GM18498 (cell line): ENCODE measurements at regions not wholly inside any gene's neighbourhood (a gene's known extent, or its start where the extent isn't known, plus 50 kb on each side); places are given as distances from the start of the nearest gene placed in this dataset.
"Not testable (repeated sequence)": the region's sequence is repeated elsewhere in the genome, so short reads cannot be mapped to it uniquely, and the experiment has no call there.

Source experiments
- ATAC-seq: cut with Tn5 transposase; IDR thresholded peaks from one replicate; pipeline ENCODE4 v1.9.1; 2021; ENCODE audit warnings: mild to moderate bottlenecking, moderate library complexity; ENCODE audit not compliant: unreplicated experiment

DNA sequence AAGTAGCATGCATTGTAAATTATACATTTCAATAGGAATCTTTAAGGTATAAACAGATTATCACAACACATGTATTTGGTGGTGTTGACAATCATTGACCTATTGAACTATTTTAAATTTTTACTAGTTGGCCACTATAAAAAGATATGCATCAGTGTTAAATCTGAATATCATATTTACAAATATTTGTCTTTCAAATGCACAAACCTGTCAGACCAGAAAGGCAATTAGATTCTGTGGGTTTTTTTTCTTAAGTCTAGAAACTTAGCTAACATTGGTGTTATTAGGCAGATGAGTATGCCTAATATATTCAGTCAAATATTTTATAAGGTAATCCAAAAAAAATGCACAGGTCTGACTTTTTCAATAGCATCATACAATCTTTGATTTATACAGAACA lies 241.4 kb upstream of the DGKB start:
- no peak for ATAC-seq

DNA sequence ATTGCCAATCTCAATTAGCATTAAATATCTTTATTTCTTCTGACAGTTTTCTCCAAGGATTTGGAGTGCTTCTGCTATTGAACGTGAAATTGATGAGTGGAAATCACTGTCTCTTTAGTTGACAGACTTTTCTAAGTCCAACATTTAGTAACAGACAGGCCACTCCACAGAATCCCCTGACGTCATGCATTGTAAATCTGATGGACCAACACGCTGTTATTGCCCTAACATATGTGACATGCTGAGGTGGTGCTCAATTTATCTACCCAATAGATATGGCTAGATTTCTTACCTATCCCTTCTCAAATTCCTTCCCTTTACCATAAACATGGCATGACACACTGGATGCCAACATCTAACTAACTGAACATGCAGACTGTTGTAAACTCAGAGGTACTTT lies 240.6 kb upstream of the DGKB start:
- ATAC-seq = no peak

DNA sequence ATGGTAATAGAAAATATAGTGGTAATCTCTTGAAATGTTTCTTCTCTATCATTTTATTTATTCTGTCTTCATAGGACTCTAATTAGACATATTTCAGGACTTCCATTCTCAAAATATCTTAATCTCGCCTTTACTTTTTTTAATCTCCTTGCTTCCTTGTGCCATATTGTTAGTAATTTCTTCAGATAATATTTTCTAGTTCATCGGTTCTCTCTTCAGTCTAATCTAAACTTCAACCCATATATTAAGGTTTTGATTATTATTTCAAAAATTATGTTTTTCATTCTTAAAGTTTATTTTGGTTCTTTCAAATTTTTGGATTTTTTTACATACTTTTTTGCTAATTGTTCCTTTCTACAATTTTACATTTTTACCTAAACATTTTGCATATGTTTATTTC lies 237.9 kb upstream of the DGKB start:
- no peak for ATAC-seq

DNA sequence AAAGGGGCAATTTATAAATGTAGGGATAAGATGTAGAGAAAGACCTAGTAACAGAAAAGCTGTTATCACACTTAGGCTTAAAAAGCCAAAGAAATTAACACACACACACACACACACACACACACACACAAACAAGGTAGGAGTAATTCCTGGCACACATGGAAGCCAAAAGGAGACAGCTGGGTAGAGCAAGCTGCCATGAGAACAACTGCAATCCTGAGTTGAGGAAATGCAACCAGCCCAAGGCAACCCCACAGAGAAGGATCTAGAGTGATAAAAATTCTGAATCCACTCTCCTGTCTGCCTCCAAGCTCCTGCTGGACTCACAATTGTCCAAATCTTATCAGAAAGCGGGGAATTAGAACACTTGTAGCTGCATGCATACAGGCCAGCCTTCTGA lies 229.1 kb upstream of the DGKB start:
- ATAC-seq = no peak

DNA sequence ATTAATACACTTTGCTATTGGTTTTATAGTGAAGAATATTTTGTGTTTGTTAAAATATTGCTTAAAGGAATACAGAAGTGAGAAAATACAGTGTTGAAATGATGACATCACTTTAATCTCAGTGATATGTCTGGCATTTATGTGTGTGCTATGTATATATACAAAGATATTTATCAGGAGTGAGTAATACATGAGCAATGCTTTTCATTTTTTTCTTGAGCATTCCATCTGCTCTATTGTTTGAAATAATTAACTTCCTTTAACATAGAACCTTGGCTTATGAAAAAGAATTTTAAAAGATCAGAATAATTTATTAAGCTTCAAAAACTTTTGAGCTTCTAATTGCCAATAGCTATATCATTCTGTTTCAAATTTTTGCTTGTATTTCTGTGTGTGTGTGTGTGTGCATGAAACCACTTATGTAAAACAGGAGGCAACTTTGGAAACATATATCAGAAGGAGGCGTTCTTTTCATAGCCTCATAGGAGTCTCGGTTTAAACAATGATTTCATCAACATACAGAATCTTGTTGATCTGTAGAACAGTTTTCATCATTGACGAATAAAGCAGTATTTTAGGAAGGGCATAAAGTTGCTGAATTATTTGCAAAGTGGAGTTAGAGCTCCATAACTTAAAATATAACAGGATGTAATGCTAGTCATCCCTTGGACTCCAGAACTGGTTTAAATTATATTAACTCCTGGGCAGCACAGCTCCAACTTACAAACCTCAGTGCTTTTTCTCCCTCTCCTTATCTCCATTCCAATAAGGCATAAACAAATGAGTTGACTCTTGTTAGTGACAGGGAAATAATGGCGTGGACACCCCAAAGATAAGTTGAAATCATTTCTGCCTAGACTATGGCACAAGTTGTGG lies 228.4 kb upstream of the DGKB start:
- ATAC-seq = no peak

DNA sequence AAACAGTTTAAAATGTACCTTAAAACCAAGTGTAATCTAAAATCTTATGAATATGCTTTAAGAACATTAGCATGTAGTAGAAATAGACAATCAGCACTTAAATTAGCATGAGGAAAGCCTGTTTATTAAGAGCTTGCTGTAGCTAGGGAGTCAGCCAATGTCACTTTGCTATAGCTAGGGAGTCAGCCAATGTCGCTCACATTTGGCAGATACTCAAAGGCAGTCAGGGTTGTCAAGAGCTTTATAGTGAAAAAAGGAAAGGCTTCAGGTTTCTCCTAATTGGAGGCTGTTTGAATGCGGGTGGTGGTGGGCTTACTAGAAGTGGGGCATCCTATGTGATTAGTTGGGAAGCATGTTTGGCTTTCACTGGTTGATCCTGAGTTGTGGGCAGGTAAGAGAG lies 226.2 kb upstream of the DGKB start:
- ATAC-seq = no peak

DNA sequence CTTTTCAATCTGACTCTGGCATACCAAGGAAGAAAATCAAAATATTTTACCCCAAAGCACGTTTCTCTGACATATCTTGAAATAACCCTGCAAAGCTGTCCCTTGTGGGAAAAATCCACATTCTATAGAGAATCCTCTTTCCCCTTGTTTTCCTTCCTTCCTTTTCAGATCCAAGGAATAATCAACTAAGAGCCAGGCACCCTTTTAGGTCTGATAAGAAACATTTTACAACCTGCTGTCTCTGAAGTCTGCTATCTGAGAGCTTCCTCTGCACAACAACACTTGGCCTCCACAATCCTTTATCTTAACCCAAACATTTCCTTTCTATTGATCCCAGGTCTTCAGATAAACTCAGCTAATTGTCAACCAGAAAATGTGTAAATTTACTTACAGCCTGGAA lies 224.1 kb upstream of the DGKB start:
- ATAC-seq = not testable (repeated sequence)

DNA sequence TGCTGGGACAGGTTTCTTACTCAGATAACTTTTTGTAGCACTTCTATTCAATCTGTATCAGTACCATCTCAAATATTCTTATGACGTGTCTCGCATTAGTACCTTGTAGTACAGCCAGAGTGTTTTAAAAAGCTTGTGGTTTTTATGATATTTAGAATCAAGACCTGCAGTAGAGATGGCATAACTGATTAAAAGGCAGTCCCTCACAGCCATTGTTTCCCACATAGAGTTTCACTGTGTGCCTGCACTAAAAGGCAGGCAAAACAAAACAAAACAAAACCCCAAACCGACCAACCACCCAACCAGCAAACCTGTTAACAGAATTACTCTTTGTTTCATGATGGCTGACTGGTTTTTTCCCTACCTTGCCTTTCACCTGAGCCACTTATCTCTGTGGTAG lies 221.3 kb upstream of the DGKB start:
- no peak for ATAC-seq

DNA sequence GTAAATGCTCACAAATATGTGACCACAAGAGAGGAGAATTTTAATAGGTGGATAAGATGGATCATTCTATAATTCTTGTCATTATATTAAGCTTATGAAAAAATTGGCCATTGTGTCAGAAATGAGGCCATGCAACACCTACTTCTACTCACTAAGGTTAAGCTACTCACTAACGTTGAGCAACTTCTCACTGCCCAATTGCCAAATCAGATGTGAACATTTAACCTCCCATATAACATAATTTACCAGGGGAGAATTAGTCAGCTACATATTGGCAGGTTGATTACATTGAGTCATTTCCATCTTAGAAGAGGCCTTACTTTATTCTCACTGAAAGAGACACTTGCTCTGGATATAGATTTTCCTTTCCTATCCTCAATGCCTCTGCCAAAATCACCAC lies 211.2 kb upstream of the DGKB start:
- ATAC-seq = no peak

DNA sequence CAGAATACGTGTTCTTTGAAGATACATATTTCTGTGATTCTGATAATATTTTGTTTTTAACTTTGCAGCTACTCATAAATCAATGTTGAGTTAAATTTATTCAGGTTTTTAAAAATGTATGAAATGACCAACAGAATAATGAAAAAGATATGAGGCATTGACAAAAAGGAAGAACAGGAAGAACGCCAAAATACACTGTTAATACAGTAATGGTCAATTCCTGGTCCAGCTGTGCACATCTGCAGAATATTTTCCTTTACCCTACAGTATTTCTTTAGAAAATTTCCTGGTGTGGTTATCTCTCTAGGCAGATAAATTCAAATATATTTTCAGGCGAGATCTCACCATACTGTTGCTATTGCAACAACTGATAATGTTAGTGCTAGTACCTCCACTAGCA lies 203.2 kb upstream of the DGKB start:
- ATAC-seq = no peak

DNA sequence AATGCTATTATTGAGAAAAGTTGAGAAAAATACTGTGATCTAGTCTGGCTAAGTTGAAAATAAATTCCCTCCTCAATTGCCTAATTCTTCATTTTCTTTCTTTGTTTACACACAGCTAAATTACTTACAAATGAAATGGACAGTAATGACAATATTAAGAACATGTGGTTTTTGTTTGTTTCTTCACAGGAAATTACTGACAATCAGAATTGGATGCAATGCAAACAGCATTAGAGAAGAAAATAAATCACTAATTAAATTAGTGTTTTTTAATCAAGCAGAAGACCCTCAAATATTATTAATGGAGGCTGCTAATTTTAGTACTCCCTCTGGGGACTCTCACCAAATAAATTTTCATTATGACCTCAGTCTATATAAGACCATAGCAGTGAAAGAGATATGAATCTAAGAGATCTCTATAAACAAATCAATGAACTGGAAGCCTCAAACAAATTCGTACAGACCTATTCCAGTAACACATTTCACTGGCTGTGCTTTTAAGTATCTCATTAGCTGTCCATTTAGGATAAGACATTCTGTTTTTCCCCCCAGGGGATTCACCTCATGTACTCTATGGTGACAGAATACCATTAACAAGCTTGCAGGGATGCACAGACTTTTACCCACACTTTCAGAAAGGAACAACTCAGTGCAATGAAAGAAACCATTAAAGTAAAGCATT lies 202.0 kb upstream of the DGKB start:
- no peak for ATAC-seq

DNA sequence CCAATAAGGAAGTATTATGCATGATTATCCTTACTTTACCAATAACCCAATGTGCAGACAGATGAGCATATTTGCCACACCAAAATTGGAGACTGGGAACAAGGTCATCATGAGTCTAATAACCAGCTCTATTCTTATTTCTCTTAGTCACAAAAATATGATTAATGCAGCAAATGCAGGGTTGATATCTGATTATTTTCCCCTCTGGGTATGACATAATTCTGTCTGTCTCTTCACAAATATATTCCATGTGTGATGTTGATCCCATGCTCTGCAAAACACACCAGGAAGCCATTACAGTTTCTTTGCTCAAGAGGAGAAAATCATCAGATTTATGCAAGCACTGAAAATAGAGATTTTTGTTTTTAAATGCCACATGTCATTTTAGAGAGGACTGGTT lies 196.5 kb upstream of the DGKB start:
- no peak for ATAC-seq

DNA sequence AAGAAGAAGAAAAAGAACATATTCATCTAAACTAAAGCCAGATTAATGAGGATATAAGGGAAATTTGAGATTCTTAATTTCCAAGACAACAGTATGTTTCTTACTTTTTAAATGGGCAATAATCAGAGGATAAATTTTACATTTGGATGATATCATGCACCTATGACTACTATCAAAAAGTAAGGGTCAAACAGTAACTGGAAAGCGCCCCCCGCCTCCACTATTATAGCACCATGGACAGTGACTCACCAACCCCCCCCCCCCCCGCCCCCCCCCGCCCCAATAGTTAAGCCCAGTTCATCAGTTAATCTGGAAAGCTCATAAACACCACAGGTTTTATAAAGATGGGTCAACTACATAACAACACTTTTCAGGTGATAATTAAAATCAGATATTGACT lies 194.3 kb upstream of the DGKB start:
- ATAC-seq = no peak

DNA sequence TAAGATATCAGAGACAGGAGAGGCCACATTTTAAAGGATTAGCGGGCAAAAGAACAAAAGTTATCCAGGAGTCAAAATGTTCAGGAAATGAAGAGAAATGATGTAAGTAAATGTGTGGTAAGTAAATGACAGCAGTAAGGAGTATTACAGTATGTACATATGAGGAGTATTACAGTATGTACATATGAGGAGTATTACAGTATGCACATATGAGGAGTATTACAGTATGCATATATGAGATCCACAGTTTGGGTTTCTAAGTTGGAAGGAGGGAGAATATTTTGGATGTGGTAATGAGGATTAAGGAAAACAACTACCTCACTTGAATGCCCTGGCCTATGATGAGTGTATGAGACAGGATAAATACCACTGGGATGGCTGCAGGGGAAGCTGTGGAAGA lies 192.4 kb upstream of the DGKB start:
- no peak for ATAC-seq

DNA sequence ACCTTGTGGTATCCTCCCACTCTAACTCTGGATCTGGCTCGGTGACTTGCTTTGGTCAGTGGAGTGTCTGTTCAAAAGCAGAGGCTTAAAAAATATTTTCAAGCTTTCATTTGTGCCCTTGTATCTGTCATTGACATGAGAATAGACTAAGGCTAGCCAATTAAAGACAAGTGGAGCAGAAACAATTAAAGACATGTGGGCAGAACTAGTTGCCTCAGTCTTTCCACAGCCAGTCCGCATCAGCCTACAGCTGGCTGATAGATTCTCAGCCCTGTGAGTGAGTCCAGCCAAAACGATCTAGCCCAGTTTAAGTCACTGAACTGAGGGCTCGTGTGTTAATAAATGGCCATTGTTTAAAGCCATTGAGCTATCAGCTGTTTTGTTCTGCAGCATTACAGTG lies 185.2 kb upstream of the DGKB start:
- no peak for ATAC-seq

DNA sequence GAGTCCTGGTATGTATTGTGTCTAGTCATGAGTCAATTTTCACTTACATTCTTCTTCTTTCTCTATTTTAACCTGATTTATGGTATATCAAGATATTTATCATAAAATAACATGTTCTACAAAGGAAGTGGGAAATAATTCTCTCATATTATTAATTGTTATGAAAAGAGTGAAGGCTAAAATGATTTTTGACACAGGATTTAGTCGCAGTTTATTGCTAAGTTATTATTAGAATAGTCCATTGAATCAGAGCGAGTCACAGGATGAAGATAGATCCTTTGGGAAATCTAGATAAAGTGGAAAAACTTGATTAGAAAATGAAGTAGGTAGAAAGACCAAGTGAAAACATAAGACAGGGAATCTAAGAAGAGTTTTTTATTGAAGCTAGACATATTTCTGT lies 184.3 kb upstream of the DGKB start:
- no peak for ATAC-seq

DNA sequence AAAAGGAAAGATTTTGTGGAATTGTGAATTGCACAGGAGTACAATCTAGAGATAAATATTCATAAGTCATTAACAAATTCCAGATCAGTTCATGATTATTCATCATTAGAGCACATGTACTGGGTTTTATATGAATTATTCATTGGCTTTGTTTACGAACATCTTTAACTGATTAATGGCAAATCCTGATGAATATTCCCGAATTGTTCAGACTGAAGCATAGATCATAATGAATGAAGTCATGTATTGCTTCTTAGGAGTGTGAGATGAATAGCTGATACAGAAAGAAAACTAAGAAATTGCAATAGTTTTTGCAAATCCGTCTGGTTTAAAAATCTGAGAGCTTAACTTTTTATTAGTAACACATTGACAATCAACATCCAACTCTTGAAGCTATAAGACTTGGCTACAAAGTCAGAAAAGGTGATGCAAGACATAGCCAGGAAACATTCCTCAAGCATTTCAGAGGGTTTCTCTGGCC lies 183.6 kb upstream of the DGKB start:
- ATAC-seq = no peak

DNA sequence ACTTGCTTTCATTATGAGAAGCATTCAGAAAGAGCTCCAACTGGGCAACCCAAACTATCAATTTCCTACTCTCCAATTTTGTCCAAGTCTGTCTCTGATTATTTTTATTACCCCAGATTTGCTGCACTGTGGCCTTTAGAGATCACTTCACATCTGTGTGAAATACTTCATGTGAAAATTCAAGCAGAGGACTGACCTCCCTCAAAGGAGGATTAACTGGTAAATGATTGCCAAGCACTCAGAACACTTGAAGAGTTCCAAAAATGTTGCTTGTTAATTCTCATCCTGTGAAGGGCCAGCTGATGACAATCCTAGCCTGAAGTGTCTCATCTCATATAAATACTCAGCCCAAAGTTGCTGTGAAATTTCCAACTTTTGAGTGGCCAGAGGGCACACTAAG lies 182.8 kb upstream of the DGKB start:
- ATAC-seq = no peak

DNA sequence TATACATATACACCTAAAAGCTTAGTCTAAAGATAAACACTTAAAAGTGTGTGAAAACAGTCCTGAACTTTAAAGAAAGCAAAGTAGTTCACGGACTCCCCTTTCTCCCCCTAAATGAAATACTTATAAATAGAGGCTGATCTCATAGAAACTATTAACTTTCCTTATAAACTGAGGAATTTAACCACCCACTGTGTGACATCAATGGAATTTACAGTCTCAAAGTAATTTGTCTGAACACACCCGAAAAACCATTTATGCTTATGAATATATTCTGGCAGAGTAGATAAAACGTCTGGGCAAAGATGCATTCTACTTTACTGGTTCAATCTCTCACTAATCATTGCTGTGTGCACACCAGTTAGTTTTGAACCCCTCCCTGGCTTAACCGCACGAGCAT lies 181.8 kb upstream of the DGKB start:
- ATAC-seq = no peak

DNA sequence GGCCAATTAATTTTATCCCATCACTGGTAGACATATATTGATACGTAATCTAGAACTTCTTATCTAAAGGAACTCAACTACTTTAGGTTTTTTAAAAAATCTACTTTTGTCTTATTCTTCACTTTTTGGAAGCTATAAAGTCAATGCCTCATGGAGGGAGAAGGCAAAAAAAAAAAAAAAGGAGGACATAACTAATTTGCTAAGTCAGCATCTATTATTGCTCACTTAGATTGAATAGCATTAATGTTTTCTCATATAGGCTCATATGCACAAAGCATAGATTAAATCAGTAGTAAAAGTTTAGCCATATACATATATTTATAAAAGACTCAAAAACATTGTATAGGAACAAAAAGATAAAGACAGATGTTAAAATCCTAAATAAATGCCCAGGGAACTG lies 179.3 kb upstream of the DGKB start:
- no peak for ATAC-seq

DNA sequence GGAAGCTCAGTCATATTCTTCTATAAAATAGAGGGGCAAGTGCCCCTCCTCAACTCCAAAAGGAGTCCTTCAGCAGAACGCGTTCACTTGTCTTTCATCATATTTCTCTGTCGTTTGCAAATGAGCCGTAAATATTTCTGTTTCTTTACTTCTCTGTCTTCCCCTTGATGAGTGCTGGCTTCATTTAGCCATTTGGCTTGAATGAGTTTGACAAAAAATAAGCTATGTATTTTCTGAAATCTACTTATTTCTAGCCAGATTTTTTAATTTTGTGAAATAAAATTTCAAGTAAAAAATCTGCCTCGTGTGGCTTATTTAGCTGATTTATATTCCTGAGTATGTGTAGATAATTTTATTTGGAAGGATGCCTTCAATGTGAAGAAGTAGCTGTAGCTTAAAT lies 170.8 kb upstream of the DGKB start:
- ATAC-seq = no peak

DNA sequence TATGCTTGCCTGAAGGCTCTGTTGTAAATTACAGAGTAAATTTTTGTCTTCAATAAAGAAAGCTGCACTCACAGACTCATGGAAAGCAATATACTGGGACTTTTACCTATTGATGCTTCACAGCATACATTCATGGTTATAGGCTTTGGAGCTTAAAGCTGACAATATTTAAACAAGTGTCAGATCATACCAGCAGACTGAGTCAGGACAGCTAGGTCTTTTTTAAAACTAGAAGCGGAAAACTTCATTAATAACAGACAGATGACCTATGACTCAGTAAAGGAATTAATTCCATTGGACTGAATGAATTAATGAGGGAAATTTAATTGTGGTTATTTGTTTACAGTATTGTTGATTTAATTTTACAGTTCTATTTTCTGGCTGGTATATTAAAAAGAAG lies 165.8 kb upstream of the DGKB start:
- no peak for ATAC-seq

DNA sequence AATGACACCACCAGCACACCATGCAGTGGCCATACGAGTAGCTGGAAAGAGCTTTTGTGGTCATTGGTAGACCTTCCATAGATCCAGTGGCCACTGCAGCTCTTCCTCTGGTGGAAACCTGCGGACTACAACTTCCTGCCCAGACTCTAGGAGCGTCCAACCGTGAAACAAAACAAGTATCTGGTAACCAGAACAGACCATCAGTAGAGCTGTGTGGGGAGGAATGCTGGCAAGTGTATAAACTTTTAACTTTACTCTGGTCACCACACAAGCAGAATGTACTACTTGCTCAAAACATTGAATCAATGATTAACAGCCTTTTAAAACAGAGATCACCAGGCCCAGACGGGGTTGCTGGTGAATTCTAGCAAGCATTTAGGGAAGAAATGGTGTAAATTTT lies 154.7 kb upstream of the DGKB start:
- ATAC-seq = no peak
